ENCODE measurements at regions not wholly inside any gene's neighbourhood (a gene's known extent, or its start where the extent isn't known, plus 50 kb on each side); places are given as distances from the start of the nearest gene placed in this dataset.

DNA sequence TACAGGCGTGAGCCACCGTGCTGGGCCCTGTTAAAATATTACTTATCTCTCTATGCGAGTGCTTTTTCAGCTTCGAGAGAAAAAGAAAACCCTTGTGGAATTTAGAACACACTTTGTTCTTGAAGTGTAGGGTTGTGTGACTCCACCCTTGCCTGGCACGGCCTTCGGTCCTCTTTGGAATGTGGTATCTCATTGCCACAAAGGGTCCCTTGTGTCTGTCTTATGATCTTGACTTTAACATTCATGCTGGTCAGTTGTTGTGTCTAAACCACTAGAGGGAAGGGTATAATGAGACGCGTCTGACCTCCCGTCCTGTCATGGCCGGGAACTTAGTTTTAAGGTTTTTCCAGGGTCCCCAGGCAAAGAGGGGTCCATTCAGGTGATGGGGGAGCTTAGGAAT lies 246.4 kb downstream of the VAPA start:
- Histone ChIP-seq H2AK5ac (ENCODE audit: insufficient read length, low read length) (no peak overlapping the region), H3K14ac (ENCODE audit: insufficient read depth, low read length) (no peak overlapping the region), H3K27ac (ENCODE audit: insufficient read length, low read depth, low read length) (no peak overlapping the region), H2BK12ac (ENCODE audit: insufficient read length, low read depth, low read length) (no peak overlapping the region), H3K18ac (ENCODE audit: insufficient read length, low read depth, low read length) (no peak overlapping the region), H3K79me2 (ENCODE audit: insufficient read depth, low read length) (no peaks in the 10 kb centered on the region), H2AFZ (ENCODE audit: low read length) (no peak overlapping the region), H3K9me3 (ENCODE audit: control insufficient read depth, low read depth, low read length) (no peaks in the 10 kb centered on the region), H2BK15ac (ENCODE audit: low read depth, low read length) (no peak overlapping the region), H3K27me3 (ENCODE audit: insufficient read depth, low read length) (no peaks in the 10 kb centered on the region), H2BK20ac (ENCODE audit: low read depth, low read length, poor library complexity, severe bottlenecking) (no peak overlapping the region), H3K23ac (ENCODE audit: insufficient read length, low read depth, low read length) (no peak overlapping the region), H2BK120ac (ENCODE audit: low read depth, low read length, poor library complexity, severe bottlenecking) (no peak overlapping the region), H4K5ac (ENCODE audit: insufficient read length, low read depth, low read length) (no peak overlapping the region), H3K4ac (ENCODE audit: low read depth, low read length) (no peak overlapping the region), H4K91ac (ENCODE audit: insufficient read length, low read depth, low read length) (no peak overlapping the region), H4K20me1 (ENCODE audit: control insufficient read depth, insufficient read depth, insufficient read length) (no peaks in the 10 kb centered on the region), H3K23me2 (ENCODE audit: insufficient read length, low read depth, low read length, poor library complexity, severe bottlenecking) (no peaks in the 10 kb centered on the region), H3K9ac (ENCODE audit: extremely low read depth, insufficient read length, low read length) (no peak overlapping the region), H2BK5ac (ENCODE audit: insufficient read length, low read length) (no peak overlapping the region), H3T11ph (ENCODE audit: low read length) (no peak overlapping the region), H4K8ac (replicated peaks; ENCODE audit: insufficient read length, low read depth, low read length) (no peak overlapping the region), H3K4me1 (ENCODE audit: insufficient read depth, low read length) (no peaks in the 10 kb centered on the region), H3K56ac (ENCODE audit: insufficient read length, low read depth, low read length) (no peak overlapping the region), H3K4me2 (ENCODE audit: insufficient read depth, insufficient read length, low read length) (no peak overlapping the region), H3K79me1 (ENCODE audit: insufficient read depth, low read depth, low read length, poor library complexity, severe bottlenecking) (no peaks in the 10 kb centered on the region)
- no CpG with 5 or more reads among the region's 10 CpGs for WGBS (ENCODE audit: extremely low coverage, insufficient read length, low lambda C conversion rate)
- TF ChIP-seq, protein P1, sequence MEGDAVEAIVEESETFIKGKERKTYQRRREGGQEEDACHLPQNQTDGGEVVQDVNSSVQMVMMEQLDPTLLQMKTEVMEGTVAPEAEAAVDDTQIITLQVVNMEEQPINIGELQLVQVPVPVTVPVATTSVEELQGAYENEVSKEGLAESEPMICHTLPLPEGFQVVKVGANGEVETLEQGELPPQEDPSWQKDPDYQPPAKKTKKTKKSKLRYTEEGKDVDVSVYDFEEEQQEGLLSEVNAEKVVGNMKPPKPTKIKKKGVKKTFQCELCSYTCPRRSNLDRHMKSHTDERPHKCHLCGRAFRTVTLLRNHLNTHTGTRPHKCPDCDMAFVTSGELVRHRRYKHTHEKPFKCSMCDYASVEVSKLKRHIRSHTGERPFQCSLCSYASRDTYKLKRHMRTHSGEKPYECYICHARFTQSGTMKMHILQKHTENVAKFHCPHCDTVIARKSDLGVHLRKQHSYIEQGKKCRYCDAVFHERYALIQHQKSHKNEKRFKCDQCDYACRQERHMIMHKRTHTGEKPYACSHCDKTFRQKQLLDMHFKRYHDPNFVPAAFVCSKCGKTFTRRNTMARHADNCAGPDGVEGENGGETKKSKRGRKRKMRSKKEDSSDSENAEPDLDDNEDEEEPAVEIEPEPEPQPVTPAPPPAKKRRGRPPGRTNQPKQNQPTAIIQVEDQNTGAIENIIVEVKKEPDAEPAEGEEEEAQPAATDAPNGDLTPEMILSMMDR (conservative IDR thresholded peaks at IDR 0.05) = no peak
- H3K4me1 Mint-ChIP-seq = peaks cover 6 to 10% of the 10 kb centered on the region in 2 experiments; a peak in 3 of 4 replicates
- peaks cover 0 to 7% of the 10 kb centered on the region in 2 experiments; a peak in 3 of 5 replicates for H3K9me3 Mint-ChIP-seq
- no peak for DNase-seq
- H3K27ac Mint-ChIP-seq = no peak overlapping the region
- H3K36me3 Mint-ChIP-seq (ENCODE audit: insufficient read depth in 1 of 3, low read depth in 3 of 3) = no peaks in the 10 kb centered on the region; a peak in 1 of 7 replicates
- no peak overlapping the region for H3K4me3 Mint-ChIP-seq
- no peaks in the 10 kb centered on the region for H3K27me3 Mint-ChIP-seq (ENCODE audit: low read depth)

Measured in H9 (cell line).